T47D (cell line): ENCODE measurements at regions not wholly inside any gene's neighbourhood (a gene's known extent, or its start where the extent isn't known, plus 50 kb on each side); places are given as distances from the start of the nearest gene placed in this dataset.

Experiments
- DNase-seq, 2 experiments: peaks; one replicate each; pipeline versions ENCODE4 v3.0.0 to v3.0.0-alpha.2; 2011 to 2012; ENCODE audit warnings: low read depth in 1 of 2, low spot score in 1 of 2
- JUND ChIP-seq: IDR thresholded peaks from 2 replicates; pipeline ENCODE4 v1.6.1; 2012; ENCODE audit warnings: low read depth
- in situ Hi-C: cut with HindIII; loops from 2 replicates; pipeline ENCODE4 v1.10.0; 2016; ENCODE audit warnings: low sequenced_read_pairs, low pct_unique_long_range_greater_than_20kb

DNA sequence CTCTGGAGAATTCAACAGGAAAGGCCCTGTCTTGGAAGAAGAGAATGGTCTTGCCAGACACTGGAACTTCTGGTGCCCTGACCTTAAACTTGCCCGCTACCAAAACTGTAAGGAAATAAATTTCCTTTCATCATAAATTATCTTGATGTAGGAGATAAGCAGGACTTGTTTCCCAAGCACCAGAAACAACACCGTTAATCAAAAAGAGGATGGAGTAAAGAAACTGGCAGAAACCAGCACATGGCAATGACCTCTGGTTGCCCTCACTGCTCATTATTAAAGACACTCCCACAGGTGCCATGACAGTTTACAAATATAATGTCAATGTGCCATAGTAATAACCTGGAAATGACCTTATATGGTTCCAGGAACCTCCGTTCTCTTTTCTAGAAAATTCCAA, 426.1 kb downstream of the EDEM1 start:
- in situ Hi-C loops, result no loop called here
- DNase-seq, result no peak
- TF ChIP-seq JUND, result no peak

DNA sequence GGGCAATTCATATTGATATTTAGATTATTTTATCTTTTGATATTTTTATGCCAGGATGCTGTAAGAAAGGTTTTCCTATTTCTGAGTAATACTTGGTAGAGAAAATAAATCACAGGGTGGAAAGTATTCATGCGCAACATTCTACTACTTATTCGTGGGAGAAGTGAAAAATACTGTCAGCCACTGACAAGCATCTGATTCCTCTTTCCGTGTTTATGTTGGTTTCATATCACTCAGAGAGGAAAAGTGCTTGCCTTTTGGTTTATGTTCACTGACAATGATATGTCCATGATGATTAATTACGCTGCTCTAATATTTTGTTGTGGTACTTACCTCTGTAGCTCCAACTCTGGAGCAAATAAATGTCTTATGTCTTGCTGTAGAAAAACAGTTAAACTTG, 429.4 kb downstream of the EDEM1 start:
- DNase-seq, result no peak
- in situ Hi-C loops, result no loop called here
- TF ChIP-seq JUND, result no peak

DNA sequence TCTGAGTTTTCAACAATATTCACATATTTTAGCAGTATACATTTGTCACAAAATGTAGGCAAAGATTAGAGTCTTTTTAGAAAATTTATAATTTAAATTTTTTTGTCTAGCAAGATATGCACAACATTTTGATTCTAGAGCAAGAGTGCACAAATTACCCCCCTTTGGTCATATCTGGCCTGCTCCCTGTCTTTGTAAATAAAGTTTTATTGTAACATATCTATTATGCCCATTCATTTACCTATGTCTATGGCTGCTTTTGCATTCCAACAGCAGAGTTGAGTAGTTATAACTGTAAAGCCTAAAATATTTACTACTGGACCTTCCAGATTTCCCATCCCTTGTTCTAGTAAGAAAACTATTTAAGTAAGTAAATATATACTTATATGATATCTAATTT, 430.7 kb downstream of the EDEM1 start:
- in situ Hi-C loops, result no loop called here
- DNase-seq, result no peak
- TF ChIP-seq JUND, result no peak

DNA sequence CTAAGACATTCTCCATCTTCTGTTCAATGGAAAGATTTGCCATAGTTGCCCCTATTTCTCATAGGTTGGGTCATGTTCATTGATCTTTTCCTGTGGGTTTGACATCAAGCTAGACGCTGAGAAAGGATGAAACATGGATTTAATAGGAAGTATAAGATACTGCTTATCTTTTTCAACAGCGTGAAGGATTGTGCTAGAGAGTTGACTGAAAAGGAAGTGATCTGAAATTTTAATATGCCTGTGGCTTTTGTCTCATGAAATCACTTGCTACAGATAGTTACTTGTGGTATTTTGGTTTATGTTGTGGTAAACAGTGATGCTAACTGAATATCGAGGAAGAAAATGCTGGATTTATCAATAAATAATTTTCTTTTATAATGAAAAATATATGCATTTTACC, 442.9 kb downstream of the EDEM1 start:
- no peak for TF ChIP-seq JUND
- in situ Hi-C loops, result no loop called here
- no peak for DNase-seq

DNA sequence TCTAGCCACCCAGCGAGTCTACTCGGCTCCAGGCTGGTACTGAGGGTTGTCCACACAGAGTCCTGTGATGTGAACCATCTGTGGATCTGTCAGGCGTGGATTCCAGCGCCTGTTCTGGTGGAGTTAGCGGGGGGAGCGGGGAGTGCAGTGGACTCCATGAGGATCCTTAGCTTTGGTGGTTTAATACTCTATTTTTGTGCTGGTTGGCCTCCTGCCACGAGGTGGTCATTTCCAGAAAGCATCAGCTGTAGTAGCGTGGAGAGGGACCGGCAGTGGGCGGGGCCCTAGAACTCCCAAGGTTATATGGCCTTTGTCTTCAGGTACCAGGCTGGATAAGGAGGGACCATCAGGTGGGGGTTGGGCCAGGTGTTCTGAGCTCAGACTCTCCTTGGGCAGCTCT, 446.5 kb downstream of the EDEM1 start:
- in situ Hi-C loops, result no loop called here
- TF ChIP-seq JUND, result no peak

DNA sequence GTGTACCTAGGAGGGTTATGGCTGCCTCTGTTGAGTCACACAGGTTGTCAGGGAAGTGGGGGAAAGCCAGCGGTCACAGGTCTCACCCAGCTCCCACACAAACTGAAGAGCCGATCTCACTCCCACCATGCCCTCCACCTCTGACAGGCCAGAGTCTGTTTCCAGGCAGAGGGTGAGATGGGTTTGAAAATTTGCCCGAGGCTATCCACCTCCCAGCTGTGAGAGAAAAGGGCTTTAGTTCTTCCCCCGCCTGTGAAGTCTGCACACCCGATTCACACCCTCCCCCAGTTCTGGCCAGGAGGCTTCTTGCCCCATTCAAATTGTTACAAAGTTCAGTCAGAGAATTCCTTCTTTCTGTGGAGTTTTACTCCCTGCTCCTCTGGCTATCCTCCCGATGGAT, 446.9 kb downstream of the EDEM1 start:
- DNase-seq, result no peak
- in situ Hi-C loops, result no loop called here
- no peak for TF ChIP-seq JUND

More for the DNA sequence above, 446.5 kb downstream of the EDEM1 start:
- DNase-seq, result no peak

DNA sequence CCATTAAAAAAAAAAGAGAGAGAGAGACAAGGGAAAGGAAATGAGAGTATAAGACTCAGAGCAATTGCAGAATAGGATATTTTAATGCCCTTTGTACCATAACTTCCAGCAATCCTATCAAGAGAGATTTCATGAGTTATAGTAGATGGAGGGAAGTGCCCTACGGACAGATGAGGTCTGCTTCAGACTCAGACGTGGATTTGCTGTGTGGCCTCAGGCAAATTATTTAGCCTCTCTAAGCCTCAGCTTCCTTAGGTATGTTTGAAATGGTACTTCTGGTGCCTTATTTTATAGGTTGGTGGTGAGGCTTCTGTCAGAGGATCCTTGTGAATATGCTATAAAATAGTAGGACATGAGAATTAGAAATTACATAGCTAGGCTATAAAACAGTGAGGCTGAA, 448.2 kb downstream of the EDEM1 start:
- no peak for DNase-seq
- no peak for TF ChIP-seq JUND
- in situ Hi-C loops, result no loop called here

DNA sequence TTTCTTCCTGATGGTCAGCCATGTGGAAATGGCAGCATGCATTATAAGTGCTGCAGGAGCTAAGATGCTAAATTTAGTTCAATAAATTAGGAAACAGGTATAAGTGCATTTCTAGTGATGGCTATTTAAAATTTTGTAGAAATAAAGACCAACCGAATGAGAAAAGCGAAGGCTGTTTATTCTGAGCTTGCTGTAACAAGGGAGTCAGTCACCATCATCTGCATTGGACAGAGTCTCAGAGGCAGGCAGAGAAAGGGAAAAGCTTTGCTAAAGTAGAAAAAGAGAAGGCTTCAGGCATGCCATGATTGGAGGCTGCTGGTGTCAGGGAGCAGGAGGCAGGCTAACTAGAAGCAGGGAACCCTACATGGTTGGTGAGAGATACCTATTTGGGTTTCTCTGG, 451.0 kb downstream of the EDEM1 start:
- TF ChIP-seq JUND, result no peak
- no peak for DNase-seq
- in situ Hi-C loops, result no loop called here

DNA sequence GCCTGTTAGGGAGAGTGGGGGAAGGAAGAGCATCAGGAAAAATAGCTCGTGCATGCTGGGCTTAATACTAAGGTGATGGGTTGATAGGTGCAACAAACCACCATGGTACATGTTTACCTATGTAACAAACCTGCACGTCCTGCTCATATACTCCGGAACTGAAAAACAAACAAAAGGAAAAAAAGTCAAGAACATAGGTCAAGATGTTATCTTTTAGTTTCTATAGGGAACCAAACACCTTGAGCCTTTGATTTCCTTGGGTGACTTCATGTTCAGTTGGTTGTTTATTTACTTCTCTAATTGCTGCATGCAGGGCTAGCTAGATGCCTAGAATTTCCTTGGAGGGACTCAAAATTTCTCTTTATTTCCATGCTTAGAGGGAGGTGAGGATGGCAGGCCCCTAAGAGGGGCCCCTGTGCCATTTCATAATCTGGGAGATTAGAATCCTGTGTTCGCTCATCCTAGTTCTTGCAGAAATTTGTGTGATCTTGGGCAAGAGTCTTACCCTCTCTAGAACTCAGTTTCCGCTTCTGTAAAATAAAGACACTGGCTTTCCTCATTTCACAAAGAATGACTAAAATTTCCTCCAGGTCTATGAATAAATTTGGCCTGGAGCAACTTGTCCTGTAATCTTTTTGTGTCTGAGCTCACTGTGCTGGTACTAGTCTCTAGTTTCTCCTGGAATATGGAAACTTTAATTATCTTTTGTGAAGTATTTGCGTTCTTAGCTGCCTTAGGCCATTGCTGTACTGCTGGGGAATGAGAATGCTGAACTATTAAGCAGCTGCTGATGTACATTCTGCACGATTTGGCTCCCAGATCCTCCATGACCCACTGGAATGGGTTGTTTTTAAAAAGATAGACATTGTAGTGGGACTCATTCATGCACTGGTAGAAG, 457.5 kb downstream of the EDEM1 start:
- DNase-seq, result peak in 1 of 2 experiments; percentile 30
- TF ChIP-seq JUND, result no peak
- in situ Hi-C loops, result no loop called here

DNA sequence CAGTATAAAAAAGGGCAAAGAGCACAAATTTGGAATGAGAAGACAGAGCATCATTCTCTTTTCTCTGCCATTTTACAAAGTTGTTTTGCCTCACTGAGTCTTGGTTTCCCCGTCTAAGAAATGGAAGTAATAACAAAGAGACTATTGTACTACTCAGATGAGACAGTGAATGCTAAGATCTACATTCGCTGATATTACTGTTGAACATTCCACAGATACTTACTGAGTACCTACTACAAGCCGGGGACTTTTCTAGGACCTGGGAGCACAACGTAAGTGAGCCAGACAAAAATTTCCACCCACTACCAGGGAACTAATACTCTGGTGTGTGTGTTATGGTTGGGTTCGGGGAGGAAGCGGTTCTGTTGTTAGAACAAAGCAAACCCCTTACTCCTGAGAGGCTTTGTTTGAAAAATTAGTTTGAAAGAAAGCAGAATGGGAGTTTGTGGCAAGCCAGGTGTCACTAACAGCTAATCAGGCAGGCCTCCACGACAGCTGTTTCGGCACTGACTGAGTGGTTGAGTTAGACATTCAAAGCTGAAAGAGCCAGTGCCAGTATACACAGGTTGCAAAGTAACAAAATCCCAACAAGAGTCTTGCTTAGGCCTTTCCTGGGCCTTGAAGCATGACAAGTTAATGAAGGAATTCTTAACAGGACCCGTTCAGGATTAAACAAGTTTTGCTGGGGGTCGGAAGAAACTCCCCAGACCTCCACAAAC, 458.3 kb downstream of the EDEM1 start:
- TF ChIP-seq JUND, result no peak
- no peak for DNase-seq
- in situ Hi-C loops, result no loop called here

DNA sequence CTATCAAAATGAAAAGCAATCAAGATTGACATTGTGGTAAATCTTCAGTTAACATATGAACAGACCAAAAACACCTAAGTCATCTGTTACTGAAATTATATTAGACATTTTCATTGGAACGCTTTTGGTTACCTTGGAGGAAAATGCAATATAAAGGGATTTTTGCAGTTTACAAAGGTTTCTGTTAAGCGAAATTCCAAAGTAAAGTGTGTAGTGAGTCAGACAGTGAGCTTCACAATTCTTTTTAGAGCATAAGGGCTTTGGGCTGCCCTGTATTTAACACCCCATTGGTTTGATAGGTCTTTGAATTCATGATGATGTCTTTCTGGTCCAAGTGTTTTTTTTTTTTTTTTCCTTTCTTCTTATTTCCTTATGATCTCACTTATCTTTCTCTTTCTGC, 462.8 kb downstream of the EDEM1 start:
- TF ChIP-seq JUND, result no peak
- in situ Hi-C loops, result no loop called here
- DNase-seq, result no peak

DNA sequence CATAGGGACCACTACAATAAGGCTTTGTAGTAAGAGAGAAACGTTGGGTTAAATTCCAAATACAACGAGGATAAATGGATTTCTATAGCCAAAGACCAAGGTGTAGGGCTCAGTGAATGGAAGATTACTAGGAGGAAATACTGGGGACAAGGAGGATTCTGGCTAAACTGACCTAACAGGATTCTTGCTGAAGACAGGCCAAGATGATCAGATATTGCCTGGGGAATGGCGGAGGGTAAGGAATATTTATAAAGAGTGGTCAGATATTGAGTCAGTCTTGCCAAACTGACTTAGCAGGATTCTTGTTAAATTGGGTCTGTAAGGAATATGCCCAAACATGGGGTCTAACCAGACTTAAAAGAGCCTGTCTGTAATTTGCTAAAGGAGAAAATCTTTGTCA, 463.8 kb downstream of the EDEM1 start:
- in situ Hi-C loops, result no loop called here
- peak in 1 of 2 experiments; percentile 86 for DNase-seq
- TF ChIP-seq JUND, result no peak

DNA sequence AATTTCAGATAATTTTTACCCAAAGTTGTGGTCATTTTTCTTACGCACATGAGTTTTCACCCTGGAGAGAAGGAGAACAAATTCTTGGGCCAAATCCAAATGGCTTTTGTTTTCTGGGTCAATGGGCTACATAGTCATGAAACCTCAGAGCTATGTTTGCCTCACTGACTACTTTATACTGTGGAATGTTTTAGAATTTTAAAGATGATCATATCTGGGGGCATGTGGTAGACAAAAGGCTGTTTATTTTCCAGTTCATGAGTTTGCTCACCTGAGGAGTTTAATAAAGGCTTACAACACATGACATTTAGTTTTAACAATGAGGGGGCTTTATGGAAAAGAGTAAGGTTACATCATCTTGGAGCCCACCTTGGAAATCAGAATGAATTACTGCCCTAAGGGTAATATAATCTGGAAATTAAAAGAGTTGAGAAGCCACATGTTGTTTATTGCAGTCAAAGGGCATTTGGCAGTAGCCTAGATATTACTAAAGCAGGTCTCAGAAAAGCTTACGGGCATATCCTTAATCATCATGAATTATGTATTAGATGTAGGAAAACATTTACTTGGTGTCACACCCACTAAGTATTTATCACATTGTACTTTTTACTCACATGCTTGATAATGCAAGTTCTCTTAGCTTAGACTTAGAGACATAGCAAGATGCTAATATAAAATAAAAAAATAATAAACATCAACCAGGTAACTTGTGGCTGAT, 466.1 kb downstream of the EDEM1 start:
- in situ Hi-C loops, result no loop called here
- DNase-seq, result peak in 1 of 2 experiments; percentile 65
- TF ChIP-seq JUND, result no peak
